Tibial nerve (tissue), 4 donors: ENCODE measurements at regions not wholly inside any gene's neighbourhood (a gene's known extent, or its start where the extent isn't known, plus 50 kb on each side); places are given as distances from the start of the nearest gene placed in this dataset.

Experiments
- DNase-seq, 2 donors: peaks; one replicate each; pipeline ENCODE4 v3.0.0-alpha.2; 2019; ENCODE audit warnings: low spot score in 2 of 2
- H3K27ac ChIP-seq, 4 donors: fragments of 200-600 bp; sonication (generic) in 3 of 4; one replicate each; pipeline ENCODE4 v1.5.1; 2017 to 2019; ENCODE audit warnings: mild to moderate bottlenecking in 1 of 4
- H3K27me3 ChIP-seq, 2 donors: fragments of 200-600 bp; sonication (generic) in 1 of 2; one replicate each; pipeline versions ENCODE4 v1.5.1 to v1.6.0; 2017 to 2019
- H3K36me3 ChIP-seq, 3 donors: fragments of 200-600 bp; sonication (generic); one replicate each; pipeline ENCODE4 v1.5.1; 2018 to 2019
- H3K4me1 ChIP-seq, 4 donors: fragments of 200-600 bp; sonication (generic) in 3 of 4; one replicate each; pipeline ENCODE4 v1.5.1; 2017 to 2019
- H3K4me3 ChIP-seq, 4 donors: fragments of 200-600 bp; sonication (generic) in 3 of 4; one replicate each; pipeline ENCODE4 v1.5.1; 2017 to 2019; ENCODE audit warnings: mild to moderate bottlenecking in 1 of 4, moderate library complexity in 1 of 4
- H3K9me3 ChIP-seq, 4 donors: fragments of 200-600 bp; sonication (generic) in 3 of 4; one replicate each; pipeline ENCODE4 v1.5.1; 2017 to 2019
- CTCF ChIP-seq, 5 experiments: fragments of 200-600 bp in 3 of 5; fragments of 450-650 bp in 2 of 5; sonication (generic) in 3 of 5; IDR thresholded peaks; one replicate each; pipeline ENCODE4 v1.5.1; 2016 to 2019; ENCODE audit warnings: antibody characterized with exemption in 5 of 5, mild to moderate bottlenecking in 3 of 5, moderate library complexity in 2 of 5
- EP300 ChIP-seq, 2 donors: sonication (generic); formaldehyde crosslinking; IDR thresholded peaks; one replicate each; pipeline ENCODE4 v1.6.1; 2017; ENCODE audit warnings: antibody characterized with exemption in 2 of 2, mild to moderate bottlenecking in 1 of 2
- POLR2A ChIP-seq, 2 donors: fragments of 450-650 bp; IDR thresholded peaks; one replicate each; pipeline ENCODE4 v1.6.1; 2017; ENCODE audit warnings: antibody characterized with exemption in 2 of 2, mild to moderate bottlenecking in 2 of 2, moderate library complexity in 2 of 2
- WGBS, 2 donors: methylation state at CpG; one replicate each; pipeline ENCODE4 v1.1.5; 2018; 5-methylcytosine and 5-hydroxymethylcytosine counted together

GRCh38 chr5:92390657-92391056, 1007.5 kb upstream of the ARRDC3 start:
- no peaks in the 10 kb centered on the region for H3K27me3 ChIP-seq
- H3K4me1 ChIP-seq = no peaks in the 10 kb centered on the region
- H3K27ac ChIP-seq = no peak overlapping the region
- 32 to 36% methylated on average over 1 of the region's 1 CpG for WGBS, 2 donors
- no peak for DNase-seq
- no peaks in the 10 kb centered on the region for H3K36me3 ChIP-seq
- no peaks in the 10 kb centered on the region for H3K9me3 ChIP-seq
- TF ChIP-seq EP300 (IDR thresholded peaks at IDR 0.05) (no peak), CTCF (IDR thresholded peaks at IDR 0.05) (no peak), POLR2A (IDR thresholded peaks at IDR 0.05) (no peak)
- no peak overlapping the region for H3K4me3 ChIP-seq

- TF ChIP-seq EP300 (IDR thresholded peaks at IDR 0.05) (no peak), CTCF (IDR thresholded peaks at IDR 0.05) (no peak), POLR2A (IDR thresholded peaks at IDR 0.05) (no peak)
- 44 to 52% methylated on average over 1 of the region's 1 CpG for WGBS, 2 donors
- no peak overlapping the region for H3K4me3 ChIP-seq
These were observed 997.1 kb upstream of the ARRDC3 start for GRCh38 chr5:92380069-92380770.

GRCh38 chr5:92378966-92379611, 996.0 kb upstream of the ARRDC3 start:
- DNase-seq = no peak
- H3K9me3 ChIP-seq = peaks cover 0 to 5% (median 0%) of the 10 kb centered on the region in 4 donors
- WGBS, 2 donors = 68 to 75% methylated on average over 9 of the region's 9 CpGs

More at GRCh38 chr5:92380069-92380770, 997.1 kb upstream of the ARRDC3 start:
- no peak overlapping the region for H3K27ac ChIP-seq
- no peaks in the 10 kb centered on the region for H3K4me1 ChIP-seq
- DNase-seq = no peak
- no peaks in the 10 kb centered on the region for H3K27me3 ChIP-seq
- H3K36me3 ChIP-seq = no peaks in the 10 kb centered on the region
- H3K9me3 ChIP-seq = no peaks in the 10 kb centered on the region

GRCh38 chr5:92374859-92375258, 991.7 kb upstream of the ARRDC3 start:
- 97% methylated on average over 16 to 20 of the region's 20 CpGs for WGBS, 2 donors
- Histone ChIP-seq H3K27me3 (no peaks in the 10 kb centered on the region), H3K9me3 (peaks cover 0 to 5% (median 0%) of the 10 kb centered on the region in 4 donors), H3K4me3 (no peak overlapping the region), H3K4me1 (no peaks in the 10 kb centered on the region), H3K27ac (no peak overlapping the region), H3K36me3 (no peaks in the 10 kb centered on the region)
- TF ChIP-seq EP300 (IDR thresholded peaks at IDR 0.05) (no peak), POLR2A (IDR thresholded peaks at IDR 0.05) (no peak), CTCF (IDR thresholded peaks at IDR 0.05) (no peak)
- no peak for DNase-seq

More at GRCh38 chr5:92378966-92379611, 996.0 kb upstream of the ARRDC3 start:
- no peak for TF ChIP-seq CTCF (IDR thresholded peaks at IDR 0.05)
- no peak for TF ChIP-seq POLR2A (IDR thresholded peaks at IDR 0.05)
- no peak for TF ChIP-seq EP300 (IDR thresholded peaks at IDR 0.05)
- no peaks in the 10 kb centered on the region for H3K36me3 ChIP-seq
- H3K4me1 ChIP-seq = no peaks in the 10 kb centered on the region
- H3K4me3 ChIP-seq = no peak overlapping the region
- H3K27ac ChIP-seq = no peak overlapping the region
- no peaks in the 10 kb centered on the region for H3K27me3 ChIP-seq

- no peak for DNase-seq
- peaks cover 0 to 5% (median 1%) of the 10 kb centered on the region in 4 donors for H3K9me3 ChIP-seq
- no peaks in the 10 kb centered on the region for H3K4me1 ChIP-seq
- no peak overlapping the region for H3K4me3 ChIP-seq
- H3K36me3 ChIP-seq = no peaks in the 10 kb centered on the region
- H3K27me3 ChIP-seq = no peaks in the 10 kb centered on the region
- WGBS, 2 donors = 92 to 97% methylated on average over 1 of the region's 1 CpG
- no peak for TF ChIP-seq POLR2A (IDR thresholded peaks at IDR 0.05)
- TF ChIP-seq EP300 (IDR thresholded peaks at IDR 0.05) = no peak
- TF ChIP-seq CTCF (IDR thresholded peaks at IDR 0.05) = no peak
- H3K27ac ChIP-seq = no peak overlapping the region
These were observed 989.6 kb upstream of the ARRDC3 start for GRCh38 chr5:92372766-92373165.
